ENCODE measurements at regions not wholly inside any gene's neighbourhood (a gene's known extent, or its start where the extent isn't known, plus 50 kb on each side); places are given as distances from the start of the nearest gene placed in this dataset.
"Not testable (repeated sequence)": the region's sequence is repeated elsewhere in the genome, so short reads cannot be mapped to it uniquely, and the experiment has no call there.

DNA sequence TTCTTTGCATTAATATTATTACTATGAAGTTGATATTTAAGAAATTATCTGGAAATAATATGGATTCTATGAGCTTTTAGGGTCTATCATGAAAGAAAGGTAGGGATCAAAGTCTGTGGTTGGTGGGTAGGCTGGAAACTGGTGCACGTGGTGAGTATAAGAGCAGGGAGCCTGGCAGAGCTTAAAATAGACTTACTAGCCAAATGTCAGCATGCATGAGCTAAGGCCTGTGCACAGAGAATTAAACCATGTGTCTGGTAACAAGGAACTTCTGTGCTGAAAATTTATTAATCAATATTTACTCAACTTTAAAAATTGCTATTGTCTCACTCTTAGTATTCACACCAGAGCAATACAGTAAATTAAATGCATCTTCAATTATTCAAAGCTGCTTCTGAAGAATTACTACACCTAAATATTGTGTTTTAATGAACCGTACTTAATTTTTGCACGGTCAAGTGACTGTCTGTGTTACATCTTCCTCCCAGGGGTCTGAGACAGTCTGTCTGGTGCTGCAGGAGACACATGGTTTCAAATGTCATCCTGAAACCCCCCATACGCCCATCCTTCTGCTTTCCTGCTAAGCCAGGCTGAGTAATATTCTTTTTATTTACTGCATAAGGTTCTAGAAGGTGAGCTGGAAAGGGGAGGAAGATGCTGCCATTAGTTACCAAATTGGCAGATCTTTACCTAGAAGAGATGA, 161.0 kb upstream of the NLRP1 start:
- no peak for DNase-seq (ENCODE audit: low read depth in 1 of 2, low spot score in 1 of 2)

DNA sequence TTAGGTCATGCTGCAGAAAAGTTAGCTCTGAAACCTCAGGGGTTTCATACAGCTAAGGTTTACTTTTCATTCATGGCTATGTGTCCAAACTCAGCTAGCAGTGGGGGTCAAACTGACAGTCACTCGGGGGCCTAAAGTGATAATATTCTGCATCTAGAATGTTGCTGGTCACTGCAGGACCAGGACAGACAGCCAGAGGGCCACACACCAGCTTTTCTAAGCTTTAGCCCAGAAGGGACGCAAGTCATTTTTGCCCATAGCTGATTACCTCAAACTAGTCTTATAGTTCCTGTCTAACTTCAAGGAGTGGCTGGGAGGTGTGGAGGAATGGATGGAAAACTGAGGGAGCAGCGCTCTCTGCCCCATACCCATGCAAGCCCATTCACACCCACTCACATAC, 163.0 kb upstream of the NLRP1 start:
- no peak for DNase-seq (ENCODE audit: low read depth in 1 of 2, low spot score in 1 of 2)

DNA sequence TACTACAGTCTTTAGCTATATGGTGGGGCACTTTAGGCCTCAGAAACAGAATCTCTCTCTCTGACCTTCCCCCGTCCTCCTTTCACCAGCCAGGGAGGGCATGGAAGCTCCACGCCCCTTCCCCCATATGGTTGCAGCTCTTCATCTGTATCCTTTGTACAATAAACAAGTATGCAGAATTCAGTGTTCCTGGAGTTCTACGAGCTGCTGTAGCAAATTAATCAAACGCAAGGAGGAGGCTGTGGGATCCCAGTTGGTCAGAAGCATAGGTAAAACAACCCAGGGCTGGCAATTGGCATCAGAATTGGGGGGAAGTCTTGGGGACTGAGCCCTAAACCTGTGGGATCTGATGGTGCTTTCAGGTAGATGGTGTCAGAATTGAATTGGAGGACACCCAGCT, 163.7 kb upstream of the NLRP1 start:
- DNase-seq (ENCODE audit: low read depth in 1 of 2, low spot score in 1 of 2) = no peak

DNA sequence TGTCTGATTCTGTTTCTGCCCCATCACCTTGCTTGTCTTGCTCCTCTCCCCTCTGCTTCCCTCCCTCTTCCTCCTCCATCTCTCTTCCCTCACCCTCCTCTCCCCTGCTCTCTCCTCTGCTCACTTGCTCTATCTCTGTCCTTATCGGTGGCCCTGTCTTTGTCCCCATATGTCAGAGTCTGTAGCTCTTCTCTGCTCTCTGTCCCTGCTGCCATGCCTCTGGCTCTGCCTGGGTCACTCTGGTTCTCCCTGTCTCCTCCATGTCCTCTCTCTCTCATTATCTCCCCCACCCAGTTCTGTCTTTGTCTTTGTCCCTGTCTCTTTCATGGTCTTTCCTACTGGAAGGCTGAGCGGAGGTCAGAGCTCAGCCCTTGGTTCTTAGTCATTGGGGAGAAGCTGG, 169.1 kb upstream of the NLRP1 start:
- DNase-seq (ENCODE audit: low read depth in 1 of 2, low spot score in 1 of 2) = no peak

DNA sequence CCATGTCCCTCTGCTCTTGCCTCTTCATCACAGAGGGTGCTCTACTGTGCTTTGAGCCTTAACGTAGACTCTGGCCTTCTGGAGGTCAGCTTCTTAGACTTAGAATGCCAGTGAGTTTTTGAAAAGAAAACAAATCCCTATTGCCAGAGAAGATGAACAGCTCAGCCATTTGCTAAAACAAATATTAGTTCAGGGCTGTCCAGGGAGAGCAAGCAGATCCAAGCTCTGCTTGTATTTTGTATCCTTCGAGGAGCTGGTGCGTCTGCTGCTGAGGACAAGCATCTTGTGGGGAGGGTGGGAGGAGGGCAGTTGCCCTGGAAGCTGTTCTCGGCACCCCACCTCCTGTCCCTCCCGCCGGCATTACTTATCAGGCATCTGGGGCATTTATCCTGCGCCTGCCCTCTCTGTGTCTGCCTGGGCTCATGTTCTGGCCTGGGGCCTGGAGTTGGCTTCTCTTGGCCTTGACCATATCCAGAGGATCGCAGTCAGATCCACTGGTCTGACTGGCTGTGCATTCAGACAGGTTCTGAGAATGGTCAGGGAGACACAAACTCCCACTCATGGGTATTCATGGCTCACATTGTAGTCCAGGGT, 173.1 kb upstream of the NLRP1 start:
- DNase-seq (ENCODE audit: low read depth in 1 of 2, low spot score in 1 of 2) = no peak

DNA sequence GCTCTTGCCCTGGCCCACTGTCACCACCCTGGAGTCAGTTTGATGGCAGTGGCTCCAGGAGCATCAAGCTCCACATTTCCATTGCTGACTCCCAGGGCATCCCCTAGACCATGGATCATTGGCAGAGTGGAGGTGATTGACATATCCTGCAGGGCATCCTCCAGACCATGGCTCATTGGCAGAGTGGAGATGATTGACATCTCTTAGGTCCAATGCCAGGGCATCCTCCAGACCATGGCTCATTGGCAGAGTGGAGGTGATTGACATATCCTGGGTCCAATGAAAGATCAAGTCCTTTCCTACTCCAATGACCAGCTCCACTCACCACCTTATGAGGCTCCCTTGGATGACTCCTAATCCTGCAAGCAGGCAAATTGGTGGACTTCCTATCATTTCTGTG, 174.3 kb upstream of the NLRP1 start:
- DNase-seq (ENCODE audit: low read depth in 1 of 2, low spot score in 1 of 2) = no peak

DNA sequence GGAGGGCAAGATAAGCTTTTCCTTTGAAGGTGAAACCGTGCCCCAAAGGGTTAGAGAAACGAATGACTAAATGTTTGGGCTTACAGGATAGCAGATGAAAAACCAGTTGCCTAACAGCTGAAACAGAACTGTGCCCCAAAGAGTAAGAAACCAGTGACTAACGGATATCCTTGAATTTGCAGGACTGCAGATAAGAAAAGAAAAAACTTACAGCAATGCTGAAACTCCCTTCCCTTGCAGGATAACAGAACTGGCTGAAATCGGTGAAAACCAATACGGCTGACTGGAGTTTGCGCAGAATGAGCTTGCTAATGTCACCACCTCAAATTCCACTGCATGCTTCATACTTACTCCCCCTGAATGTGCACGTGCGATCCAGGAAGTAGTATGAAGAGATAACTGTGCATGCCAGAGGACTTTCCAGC, 175.2 kb upstream of the NLRP1 start:
- DNase-seq (ENCODE audit: low read depth in 1 of 2, low spot score in 1 of 2) = no peak

DNA sequence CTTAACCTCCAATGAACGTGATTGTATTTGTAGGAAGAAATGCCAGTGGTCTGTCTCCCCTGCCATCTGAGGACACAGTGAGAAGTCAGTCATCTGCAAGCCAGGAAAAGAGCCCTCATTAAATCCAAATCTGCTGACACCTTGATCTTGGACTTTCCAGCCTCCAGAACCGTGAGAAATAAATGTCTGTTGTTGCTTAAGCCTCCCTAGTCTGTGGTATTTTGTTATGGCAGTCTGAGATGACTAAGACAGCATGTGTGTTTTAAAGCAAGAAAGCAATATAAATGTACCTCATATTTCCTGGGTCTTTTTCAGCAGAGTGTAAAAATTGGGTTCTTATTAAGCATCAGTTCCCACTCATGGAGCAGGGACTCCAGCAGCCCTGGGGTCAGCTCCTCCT, 177.9 kb upstream of the NLRP1 start:
- no peak for DNase-seq (ENCODE audit: low read depth in 1 of 2, low spot score in 1 of 2)

DNA sequence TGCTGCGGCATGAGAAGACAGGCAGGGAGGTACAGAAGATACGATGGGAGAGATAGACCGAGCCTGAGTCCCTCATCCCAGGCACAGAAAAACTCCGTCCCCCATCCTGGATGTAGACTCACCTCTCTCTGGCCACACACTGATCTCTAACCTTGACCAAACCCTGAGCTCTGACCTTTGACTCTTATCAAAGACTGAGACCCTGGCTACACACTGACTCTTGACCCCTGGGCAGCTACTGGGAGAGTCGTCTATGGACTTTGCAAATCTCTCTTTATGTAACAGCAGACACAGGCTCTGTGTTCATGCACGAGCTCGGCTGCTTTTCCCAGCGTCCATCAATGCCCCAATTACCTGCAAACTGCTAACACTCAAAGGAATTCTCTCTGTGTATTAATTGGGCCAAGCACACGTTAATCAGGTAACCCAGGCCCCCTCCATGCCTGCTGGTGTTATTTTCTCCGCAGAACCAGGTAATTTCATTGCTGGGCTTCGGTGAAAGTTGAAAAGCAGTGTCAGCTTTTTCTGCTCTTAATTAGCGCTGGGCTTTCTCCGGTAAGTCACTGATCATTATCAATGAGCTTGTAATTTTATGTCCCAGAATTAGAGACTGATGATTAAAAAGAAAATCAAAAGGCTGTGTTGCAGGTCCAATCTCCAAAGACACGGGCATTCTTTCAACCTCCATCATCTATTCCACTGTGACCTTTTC, 179.4 kb upstream of the NLRP1 start:
- no peak for DNase-seq (ENCODE audit: low read depth in 1 of 2, low spot score in 1 of 2)

DNA sequence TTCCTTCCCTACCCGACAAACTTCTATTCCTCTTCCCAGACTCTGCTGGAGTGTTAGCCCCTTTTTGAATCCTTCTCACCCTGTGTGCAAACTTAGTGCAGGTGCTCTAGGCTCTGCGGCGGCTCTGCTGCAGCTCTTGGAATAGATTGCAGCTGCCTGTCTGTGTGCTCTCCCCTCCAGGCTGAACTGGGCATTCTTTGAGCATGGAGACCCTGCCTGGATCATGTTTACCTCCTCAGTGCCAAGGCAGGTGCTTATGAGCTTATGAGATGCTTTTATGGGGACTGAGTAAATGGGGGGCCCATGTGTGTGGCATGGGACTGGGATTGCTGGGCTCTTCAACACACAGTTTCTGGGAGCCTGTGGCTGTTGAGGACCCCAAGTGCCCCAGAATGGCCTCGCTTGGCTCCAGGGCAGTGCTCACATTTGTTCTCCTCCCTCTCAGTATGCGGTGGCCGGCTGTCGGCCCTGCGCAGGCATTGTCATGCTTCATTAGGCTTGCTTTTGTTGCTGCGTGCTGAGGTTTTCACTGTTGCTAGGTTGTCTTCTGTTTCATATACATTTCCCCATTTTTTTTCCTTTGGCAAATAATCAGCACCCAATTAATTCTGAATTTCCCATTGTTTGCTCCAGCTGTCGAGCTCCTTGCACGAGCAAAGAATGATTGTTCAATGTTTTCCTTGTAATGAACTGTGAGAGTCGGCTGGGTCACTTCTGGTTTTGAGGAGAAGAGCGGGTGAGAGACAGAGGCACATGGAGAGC, 185.5 kb upstream of the NLRP1 start:
- DNase-seq (ENCODE audit: low read depth in 1 of 2, low spot score in 1 of 2) = no peak

DNA sequence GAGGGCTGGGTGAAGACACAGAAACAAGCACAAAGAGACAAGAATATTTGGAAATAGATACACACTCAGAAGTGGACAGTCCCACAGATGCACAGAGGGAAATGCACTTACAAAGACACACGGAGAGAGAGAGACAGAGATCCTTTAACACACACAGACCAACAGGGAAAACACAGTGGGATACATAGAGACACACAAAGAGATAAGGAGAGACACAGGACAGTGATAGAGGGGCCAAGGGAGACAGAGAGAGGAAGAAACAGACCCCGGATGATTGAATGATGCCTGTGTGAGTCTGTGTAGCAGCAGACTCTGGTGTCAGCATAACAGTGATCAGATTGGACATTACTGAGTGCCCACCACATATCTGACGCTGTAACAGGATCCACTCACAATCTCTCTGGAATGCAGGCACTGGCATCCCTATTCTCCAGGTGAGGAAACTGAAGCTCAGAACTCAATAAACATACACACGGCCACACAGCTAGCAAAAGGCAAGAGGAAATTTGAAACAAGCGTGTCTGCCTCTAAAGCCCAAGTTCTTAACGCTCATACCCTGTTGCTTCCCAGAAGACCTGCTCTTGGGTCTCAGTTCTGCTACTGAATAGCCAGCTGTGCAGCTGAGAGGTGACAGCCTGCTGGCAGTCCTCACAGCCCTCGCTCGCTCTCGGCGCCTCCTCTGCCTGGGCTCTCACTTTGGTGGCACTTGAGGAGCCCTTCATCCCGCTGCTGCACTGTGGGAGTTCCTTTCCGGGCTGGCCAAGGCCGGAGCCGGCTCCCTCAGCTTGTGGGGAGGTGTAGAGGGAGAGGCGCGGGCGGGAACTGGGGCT, 186.3 kb upstream of the NLRP1 start:
- DNase-seq (ENCODE audit: low read depth in 1 of 2, low spot score in 1 of 2) = no peak

DNA sequence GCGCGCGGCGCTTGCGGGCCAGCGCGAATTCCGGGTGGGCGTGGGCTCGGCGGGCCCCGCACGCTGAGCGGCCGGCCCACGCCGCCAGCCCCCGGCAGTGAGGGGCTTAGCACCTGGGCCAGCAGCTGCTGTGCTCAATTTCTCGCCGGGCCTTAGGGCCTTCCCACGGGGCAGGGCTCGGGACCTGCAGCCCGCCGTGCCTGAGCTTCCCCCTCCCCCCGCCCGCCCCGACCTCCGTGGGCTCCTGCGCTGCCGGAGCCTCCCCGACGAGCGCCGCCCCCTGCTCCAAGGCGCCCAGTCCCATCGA, 186.9 kb upstream of the NLRP1 start:
- not testable (repeated sequence) for DNase-seq (ENCODE audit: low read depth in 1 of 2, low spot score in 1 of 2)

DNA sequence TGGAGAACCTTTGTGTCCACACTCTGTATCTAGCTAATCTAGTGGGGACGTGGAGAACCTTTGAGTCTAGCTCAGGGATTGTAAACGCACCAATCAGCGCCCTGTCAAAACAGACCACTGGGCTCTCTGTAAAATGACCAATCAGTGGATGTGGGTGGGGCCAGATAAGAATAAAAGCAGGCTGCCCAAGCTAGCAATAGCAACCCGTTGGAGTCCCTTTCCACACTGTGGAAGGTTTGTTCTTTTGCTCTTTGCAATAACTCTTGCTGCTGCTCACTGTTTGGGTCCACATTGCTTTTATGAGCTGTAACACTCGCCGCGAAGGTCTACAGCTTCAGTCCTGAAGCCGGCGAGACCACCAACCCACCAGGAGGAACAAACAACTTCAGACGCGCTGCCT, 187.7 kb upstream of the NLRP1 start:
- not testable (repeated sequence) for DNase-seq (ENCODE audit: low read depth in 1 of 2, low spot score in 1 of 2)

DNA sequence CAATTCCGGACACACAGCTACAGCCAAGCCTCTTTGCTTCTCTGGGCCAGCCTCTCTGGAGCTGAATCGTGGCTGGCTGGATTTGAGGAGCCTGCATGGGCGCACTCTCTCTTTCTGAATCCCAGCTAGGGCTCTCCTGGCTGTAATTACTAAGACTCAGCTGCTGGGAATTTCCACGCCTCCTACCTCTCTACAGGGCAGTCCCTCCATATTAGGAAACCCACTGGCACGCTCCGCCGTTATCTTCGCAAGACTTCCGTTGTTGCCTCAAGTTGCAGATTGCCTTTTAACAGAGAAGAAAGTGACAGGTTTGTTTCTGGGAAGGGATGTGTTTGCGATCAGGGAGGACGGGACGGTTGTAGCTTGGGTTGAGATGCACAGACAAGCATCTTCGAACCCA, 188.4 kb upstream of the NLRP1 start:
- no peak for DNase-seq (ENCODE audit: low read depth in 1 of 2, low spot score in 1 of 2)

DNA sequence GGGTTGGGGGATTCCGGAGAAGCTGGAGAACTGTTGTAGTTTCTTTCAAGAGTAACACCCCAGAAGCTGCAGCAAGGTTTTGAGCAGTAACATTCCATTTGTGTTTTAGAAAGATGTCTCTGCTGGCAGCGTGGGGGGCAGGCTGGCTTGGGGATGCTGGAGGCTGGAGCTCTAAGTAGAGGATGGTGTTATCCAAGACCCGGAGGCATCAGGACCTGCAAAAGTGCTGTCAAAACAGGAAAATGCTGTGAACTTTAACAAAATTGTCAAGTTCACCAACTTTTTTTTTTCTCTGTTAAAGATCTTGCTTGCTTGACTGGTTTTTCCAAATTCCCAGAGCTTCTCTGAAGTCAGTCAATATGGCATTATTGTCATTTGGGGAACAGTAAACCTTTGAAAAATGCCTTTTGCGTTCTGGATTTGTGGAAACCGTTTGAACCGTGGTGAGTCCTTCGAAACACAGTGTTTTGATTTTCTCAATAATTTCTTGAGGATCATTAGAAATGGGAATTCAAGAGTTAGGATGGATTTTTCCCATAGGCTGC, 189.6 kb upstream of the NLRP1 start:
- no peak for DNase-seq (ENCODE audit: low read depth in 1 of 2, low spot score in 1 of 2)

DNA sequence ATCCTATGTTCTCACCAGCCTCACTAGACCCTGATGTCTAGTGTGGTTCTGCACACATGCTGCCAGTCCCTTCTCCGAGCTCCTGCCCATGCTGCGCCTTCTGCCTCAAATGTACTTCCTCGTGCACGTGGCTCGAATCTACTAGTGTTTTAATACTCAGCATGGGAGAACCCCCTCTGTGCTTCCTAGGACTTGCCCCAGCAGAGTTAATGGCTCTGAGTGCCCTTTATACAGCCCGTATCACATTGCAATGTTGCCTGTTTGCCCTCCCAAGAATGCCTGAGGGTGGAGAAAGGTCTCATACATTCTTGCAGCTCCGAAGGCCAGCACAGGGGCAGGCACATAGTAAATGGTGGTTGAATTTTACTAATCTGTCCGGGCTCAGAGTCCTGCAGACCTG, 190.8 kb upstream of the NLRP1 start:
- no peak for DNase-seq (ENCODE audit: low read depth in 1 of 2, low spot score in 1 of 2)

DNA sequence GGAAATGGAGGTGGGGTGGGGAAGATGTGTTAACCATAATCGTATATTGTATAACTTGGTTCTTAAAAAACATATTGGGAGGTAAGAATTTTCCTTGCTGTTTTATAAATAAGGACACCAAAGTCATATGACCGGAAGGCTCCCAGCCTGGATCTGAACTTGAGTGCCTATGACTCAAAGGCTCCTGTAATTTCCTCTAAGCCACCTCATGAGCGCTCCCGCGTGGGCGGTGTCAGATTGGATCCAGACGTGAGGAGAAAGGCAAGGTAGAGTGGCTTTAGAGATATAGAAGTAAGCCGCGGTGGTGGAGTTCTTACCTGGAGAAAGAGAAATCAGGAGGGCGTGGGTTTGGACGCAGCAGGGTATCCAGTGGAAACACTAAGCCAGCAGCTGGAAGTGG, 196.2 kb upstream of the NLRP1 start:
- no peak for DNase-seq (ENCODE audit: low read depth in 1 of 2, low spot score in 1 of 2)

DNA sequence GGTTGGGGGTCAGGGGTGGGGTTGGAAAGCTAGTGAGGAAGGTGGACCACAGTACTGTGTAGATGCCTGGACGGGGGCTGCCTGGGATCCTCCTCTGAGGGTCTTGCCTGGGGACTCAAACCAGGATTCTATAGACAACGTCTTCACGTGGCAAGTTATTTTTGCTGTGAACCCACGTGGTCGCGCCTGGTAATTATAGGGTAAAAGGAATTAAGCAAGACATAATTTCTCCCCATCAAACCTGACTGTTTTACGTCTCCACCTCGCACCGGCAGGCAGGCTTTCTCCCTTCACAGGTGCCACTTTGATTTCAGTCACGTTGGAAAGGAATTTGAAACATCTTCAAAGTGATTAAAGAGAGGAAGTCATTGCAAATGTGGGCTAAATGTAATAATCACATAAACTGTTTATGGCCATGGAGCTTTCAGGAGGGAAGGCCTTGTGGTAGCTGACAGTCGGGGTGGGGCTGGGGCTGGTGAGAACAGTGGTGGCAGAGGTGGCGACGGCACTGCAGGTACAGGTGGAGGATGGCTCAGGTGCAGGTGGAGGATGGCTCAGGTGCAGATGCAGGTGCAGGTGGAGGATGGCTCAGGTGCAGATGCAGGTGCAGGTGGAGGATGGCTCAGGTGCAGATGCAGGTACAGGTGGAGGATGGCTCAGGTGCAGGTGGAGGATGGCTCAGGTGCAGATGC, 197.1 kb upstream of the NLRP1 start:
- DNase-seq (ENCODE audit: low read depth in 1 of 2, low spot score in 1 of 2) = no peak

DNA sequence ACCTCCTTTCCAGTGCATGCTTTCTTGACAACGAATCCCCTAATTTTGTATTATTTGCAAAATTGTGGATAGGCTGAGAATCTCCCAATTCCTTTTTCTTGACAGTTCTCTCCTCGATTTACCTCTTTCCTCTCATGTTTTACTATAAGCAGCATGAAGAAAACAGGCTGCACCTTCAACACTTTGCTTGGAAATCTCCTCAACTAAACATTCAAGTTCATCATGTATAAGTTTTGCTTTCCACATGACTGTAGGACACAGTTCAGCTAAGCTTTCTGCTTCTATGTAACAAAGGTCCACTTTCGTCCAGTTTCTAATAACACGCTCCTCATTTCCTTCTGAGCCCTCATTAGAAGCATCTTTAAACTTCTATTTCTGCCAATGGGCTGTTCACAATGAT, 199.0 kb upstream of the NLRP1 start:
- no peak for DNase-seq (ENCODE audit: low read depth in 1 of 2, low spot score in 1 of 2)

DNA sequence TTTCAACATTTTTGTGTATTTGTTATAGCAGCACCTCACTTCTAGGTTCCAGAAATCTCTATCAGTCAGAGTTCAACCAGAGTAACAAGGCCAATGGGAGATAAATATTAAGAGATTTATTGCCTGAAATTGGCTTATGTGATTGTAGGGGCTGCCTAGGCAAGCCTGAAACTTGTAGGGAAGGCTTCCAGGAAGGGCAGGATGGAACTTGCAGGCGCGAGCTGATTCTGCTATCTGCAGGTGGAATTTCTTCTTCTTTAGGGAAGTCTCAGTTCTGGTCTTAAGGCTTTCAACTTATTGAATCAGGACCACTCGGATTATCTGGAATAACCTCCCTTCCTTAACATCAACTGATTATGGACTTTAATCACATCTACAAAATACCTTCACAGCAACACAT, 199.5 kb upstream of the NLRP1 start:
- no peak for DNase-seq (ENCODE audit: low read depth in 1 of 2, low spot score in 1 of 2)
